ENCODE measurements at regions not wholly inside any gene's neighbourhood (a gene's known extent, or its start where the extent isn't known, plus 50 kb on each side); places are given as distances from the start of the nearest gene placed in this dataset.

DNA sequence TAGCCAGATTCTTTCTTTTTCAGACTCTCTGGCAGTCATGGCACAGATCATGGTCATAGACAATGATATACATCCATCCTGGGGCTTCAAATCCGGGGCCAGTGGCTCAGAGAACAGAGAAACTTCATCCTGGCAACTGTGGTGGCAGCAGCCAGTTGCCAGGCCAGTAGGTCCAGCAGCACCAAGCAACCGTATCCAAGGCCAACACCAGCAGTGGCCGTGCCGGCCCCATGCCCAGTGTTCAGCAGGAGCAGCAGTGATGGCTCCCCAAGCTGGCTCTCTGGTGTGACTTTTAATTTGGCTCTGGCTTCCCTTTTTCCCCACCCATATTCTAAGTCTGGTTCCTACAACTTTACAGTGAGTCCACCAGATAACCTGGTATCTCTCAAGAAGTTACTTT, 300.5 kb downstream of the DEPDC1B start:
- TF ChIP-seq, protein P1, sequence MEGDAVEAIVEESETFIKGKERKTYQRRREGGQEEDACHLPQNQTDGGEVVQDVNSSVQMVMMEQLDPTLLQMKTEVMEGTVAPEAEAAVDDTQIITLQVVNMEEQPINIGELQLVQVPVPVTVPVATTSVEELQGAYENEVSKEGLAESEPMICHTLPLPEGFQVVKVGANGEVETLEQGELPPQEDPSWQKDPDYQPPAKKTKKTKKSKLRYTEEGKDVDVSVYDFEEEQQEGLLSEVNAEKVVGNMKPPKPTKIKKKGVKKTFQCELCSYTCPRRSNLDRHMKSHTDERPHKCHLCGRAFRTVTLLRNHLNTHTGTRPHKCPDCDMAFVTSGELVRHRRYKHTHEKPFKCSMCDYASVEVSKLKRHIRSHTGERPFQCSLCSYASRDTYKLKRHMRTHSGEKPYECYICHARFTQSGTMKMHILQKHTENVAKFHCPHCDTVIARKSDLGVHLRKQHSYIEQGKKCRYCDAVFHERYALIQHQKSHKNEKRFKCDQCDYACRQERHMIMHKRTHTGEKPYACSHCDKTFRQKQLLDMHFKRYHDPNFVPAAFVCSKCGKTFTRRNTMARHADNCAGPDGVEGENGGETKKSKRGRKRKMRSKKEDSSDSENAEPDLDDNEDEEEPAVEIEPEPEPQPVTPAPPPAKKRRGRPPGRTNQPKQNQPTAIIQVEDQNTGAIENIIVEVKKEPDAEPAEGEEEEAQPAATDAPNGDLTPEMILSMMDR (conservative IDR thresholded peaks at IDR 0.05 in 1 of 2, IDR thresholded peaks at IDR 0.05 in 1 of 2; ENCODE audit: low read depth in 1 of 2, low read length in 2 of 2): no peak
- no peak for TF ChIP-seq EZH2 (IDR thresholded peaks at IDR 0.05; ENCODE audit: low read length, missing control alignments)
